GM10266 (cell line): ENCODE measurements at regions not wholly inside any gene's neighbourhood (a gene's known extent, or its start where the extent isn't known, plus 50 kb on each side); places are given as distances from the start of the nearest gene placed in this dataset.

Experiments used
- DNase-seq: peaks from one replicate; pipeline ENCODE4 v3.0.0; 2012; ENCODE audit errors: extremely low spot score
- CTCF ChIP-seq: IDR thresholded peaks from 2 replicates; pipeline ENCODE4 v1.5.1; 2012; ENCODE audit warnings: mild to moderate bottlenecking, low read depth; ENCODE audit not compliant: control insufficient read depth, insufficient read depth; ENCODE audit errors: missing control alignments

GRCh38 chr4:24218566-24218965 lies 328.7 kb upstream of the PPARGC1A start:
- no peak for TF ChIP-seq CTCF
- no peak for DNase-seq

- no peak for TF ChIP-seq CTCF
- no peak for DNase-seq
Observed at GRCh38 chr4:24214796-24215195, 324.9 kb upstream of the PPARGC1A start.

GRCh38 chr4:24213961-24214360 lies 324.1 kb upstream of the PPARGC1A start:
- no peak for DNase-seq

GRCh38 chr4:24212642-24213041 lies 322.8 kb upstream of the PPARGC1A start:
- TF ChIP-seq CTCF: no peak
- no peak for DNase-seq

More at GRCh38 chr4:24213961-24214360, 324.1 kb upstream of the PPARGC1A start:
- TF ChIP-seq CTCF: no peak

DNA sequence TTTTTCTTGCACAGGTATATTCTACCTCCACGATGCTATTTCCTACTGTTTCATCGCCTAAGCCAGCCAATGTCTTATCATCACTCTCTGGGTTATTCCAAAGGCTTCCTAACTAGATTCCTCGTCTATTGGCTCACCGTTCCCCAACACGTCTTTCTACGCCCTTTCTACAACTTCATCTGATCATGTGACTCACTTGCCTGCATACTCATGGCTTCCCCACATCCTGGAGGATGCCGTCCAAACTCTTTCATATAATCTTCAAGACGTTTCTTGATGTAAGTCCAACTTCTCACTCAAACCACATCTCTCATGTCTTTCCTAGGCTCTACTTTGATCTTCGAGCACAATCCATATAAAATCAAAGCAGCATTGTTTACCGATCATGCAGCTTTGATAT lies 322.0 kb upstream of the PPARGC1A start:
- no peak for TF ChIP-seq CTCF
- no peak for DNase-seq

DNA sequence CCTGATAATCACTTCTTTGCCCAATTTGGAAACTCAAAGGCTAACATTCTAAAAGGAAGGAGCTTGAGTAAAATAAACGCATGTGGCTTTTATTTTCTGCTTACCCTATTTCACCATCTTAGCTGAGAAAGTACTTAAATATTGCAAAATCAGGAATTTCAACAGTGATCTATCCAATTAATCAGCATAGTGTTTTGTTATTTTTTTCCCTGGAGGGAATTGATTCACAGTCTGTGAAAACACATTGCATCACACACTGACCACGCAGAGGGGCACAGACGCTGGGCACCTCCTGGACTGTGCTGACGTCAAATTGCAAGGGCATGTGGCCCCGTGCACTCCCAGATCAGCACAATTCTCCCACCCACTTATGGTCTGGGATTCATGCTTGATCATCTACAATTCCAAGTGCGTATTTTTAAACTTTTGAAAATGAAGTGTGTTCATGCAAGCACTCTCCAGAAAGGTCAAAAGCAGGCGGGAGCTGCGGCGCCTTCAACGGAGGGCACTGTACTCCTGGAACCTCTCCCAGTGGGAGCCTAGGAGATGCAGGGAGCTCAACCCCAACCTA lies 320.6 kb upstream of the PPARGC1A start:
- no peak for TF ChIP-seq CTCF
- DNase-seq: no peak

GRCh38 chr4:24209906-24210305 lies 320.1 kb upstream of the PPARGC1A start:
- DNase-seq: no peak
- no peak for TF ChIP-seq CTCF
